ENCODE measurements at regions not wholly inside any gene's neighbourhood (a gene's known extent, or its start where the extent isn't known, plus 50 kb on each side); places are given as distances from the start of the nearest gene placed in this dataset.

DNA sequence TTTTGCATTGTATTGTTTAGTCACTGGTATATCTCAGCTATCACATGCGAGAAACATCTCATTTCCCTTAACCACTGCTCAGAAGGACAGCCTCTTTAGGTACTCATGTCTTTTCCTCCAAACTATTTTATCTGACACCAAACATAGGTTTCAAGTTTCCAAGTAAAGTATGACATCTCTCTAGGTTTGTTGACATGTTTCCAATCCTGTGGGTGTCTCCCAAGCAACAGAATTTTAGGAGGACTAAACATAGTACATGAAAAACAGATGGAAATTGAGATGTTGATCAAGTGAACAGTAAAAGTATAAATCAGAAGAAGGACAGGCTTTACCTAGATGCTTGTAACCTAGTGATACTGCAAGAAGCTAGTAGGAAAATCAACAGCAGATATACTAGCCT, 371.4 kb downstream of the DTHD1 start (continued):
- TF ChIP-seq, protein P1, sequence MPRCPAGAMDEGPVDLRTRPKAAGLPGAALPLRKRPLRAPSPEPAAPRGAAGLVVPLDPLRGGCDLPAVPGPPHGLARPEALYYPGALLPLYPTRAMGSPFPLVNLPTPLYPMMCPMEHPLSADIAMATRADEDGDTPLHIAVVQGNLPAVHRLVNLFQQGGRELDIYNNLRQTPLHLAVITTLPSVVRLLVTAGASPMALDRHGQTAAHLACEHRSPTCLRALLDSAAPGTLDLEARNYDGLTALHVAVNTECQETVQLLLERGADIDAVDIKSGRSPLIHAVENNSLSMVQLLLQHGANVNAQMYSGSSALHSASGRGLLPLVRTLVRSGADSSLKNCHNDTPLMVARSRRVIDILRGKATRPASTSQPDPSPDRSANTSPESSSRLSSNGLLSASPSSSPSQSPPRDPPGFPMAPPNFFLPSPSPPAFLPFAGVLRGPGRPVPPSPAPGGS (IDR thresholded peaks at IDR 0.05): no peak
- TF ChIP-seq KDM1A (IDR thresholded peaks at IDR 0.05; ENCODE audit: low read depth): no peak

DNA sequence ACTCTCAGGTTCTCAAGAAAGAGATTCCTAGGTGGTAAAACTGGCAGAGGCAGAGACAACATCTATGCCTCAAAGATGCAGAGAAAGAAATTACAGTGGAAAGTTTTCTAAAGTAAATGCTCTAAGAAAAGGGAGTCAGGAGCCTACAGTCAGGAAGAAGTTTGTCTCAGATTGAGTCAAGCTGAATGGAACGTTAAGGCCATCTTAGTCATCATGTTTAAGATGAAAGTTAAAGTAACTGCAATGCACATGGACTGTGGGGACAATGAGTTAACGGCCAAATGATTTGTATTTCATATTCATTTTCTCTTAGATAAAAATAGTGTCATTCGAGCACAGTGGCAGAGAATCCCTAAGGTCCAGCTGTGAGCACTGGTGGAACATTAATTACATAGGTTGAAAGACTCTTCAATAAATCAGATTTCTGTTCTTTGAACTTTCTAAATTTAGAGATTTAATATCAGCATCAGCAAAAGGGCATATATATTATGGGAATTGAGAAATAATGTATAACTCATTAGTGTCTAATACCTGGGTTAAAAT, 384.6 kb downstream of the DTHD1 start:
- no peak overlapping the region for H3K4me2 ChIP-seq
- no peak for ATAC-seq
- POLR2A ChIA-PET: no interaction called here
- TF ChIP-seq NFE2L2 (conservative IDR thresholded peaks at IDR 0.05; ENCODE audit: low read length): no peak
- no peak for TF ChIP-seq RARB (CRISPR knock-in tag; IDR thresholded peaks at IDR 0.05)
- TF ChIP-seq EHMT2 (IDR thresholded peaks at IDR 0.05; ENCODE audit: low read depth): no peak
- no peak for TF ChIP-seq FOSL2 (IDR thresholded peaks at IDR 0.05)
- TF ChIP-seq FOSL2 (CRISPR knock-in tag; IDR thresholded peaks at IDR 0.05): no peak
- TF ChIP-seq JUNB (IDR thresholded peaks at IDR 0.05): no peak
- TF ChIP-seq, protein P1 (IDR thresholded peaks at IDR 0.05): no peak
- TF ChIP-seq, protein P2, sequence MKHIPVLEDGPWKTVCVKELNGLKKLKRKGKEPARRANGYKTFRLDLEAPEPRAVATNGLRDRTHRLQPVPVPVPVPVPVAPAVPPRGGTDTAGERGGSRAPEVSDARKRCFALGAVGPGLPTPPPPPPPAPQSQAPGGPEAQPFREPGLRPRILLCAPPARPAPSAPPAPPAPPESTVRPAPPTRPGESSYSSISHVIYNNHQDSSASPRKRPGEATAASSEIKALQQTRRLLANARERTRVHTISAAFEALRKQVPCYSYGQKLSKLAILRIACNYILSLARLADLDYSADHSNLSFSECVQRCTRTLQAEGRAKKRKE (CRISPR knock-in tag; IDR thresholded peaks at IDR 0.05; ENCODE audit: low read depth): no peak
- no peak for TF ChIP-seq RNF2 (IDR thresholded peaks at IDR 0.05; ENCODE audit: borderline replicate concordance, low read depth)
- H3K9me3 ChIP-seq: no peaks in the 10 kb centered on the region
- H3K4me3 ChIP-seq: no peak overlapping the region
- no peaks in the 10 kb centered on the region for H3K4me1 ChIP-seq
- no peak for FAIRE-seq
- no peak overlapping the region for H3K27ac ChIP-seq
- CTCF ChIA-PET: no interaction called here
- no peak for DNase-seq (ENCODE audit: low read depth in 1 of 2, low spot score in 1 of 2)
- WGBS (ENCODE audit: missing lambda C conversion rate): 2% methylated on average over 3 of the region's 3 CpGs

DNA sequence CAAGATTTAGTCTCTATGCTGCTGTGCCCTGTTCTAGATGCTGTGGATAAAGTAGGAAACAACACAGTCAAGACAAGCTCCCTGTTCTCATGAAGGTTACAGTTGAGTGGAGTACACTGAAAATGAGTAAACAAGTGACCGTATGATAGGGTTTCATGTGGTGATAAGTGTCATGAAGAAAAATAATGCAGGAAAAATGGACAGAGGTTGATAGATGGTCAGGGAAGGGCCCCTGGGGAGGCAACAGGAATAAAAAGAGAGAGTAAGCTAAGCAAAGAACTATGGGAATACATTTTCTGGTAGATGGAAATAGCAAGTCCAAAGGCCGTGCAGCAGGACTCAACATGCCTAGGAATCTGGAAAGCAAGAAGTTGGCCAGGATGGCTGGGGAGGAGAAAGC, 394.0 kb downstream of the DTHD1 start:
- Histone ChIP-seq H3K9me3 (no peaks in the 10 kb centered on the region), H3K4me1 (no peaks in the 10 kb centered on the region), H3K4me3 (no peak overlapping the region), H3K27ac (no peak overlapping the region), H3K4me2 (no peak overlapping the region)
- ChIA-PET POLR2A (no interaction called here), CTCF (no interaction called here)
- no peak for FAIRE-seq
- TF ChIP-seq HOXB13 (CRISPR knock-in tag; IDR thresholded peaks at IDR 0.05; ENCODE audit: low read depth): no peak
- TF ChIP-seq, protein P3, sequence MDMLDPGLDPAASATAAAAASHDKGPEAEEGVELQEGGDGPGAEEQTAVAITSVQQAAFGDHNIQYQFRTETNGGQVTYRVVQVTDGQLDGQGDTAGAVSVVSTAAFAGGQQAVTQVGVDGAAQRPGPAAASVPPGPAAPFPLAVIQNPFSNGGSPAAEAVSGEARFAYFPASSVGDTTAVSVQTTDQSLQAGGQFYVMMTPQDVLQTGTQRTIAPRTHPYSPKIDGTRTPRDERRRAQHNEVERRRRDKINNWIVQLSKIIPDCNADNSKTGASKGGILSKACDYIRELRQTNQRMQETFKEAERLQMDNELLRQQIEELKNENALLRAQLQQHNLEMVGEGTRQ (IDR thresholded peaks at IDR 0.05): no peak
- TF ChIP-seq JUNB (IDR thresholded peaks at IDR 0.05): no peak
- TF ChIP-seq CHD2 (IDR thresholded peaks at IDR 0.05; ENCODE audit: low read length, partially characterized antibody): no peak
- TF ChIP-seq RARB (CRISPR knock-in tag; IDR thresholded peaks at IDR 0.05): no peak
- TF ChIP-seq EP300 (IDR thresholded peaks at IDR 0.05): no peak
- no peak for TF ChIP-seq HOXA7 (CRISPR knock-in tag; IDR thresholded peaks at IDR 0.05)
- TF ChIP-seq ZSCAN20 (CRISPR knock-in tag; IDR thresholded peaks at IDR 0.05): no peak
- TF ChIP-seq NR3C1 (IDR thresholded peaks at IDR 0.05): no peak
- TF ChIP-seq HOXB5 (CRISPR knock-in tag; IDR thresholded peaks at IDR 0.05): no peak
- TF ChIP-seq, protein P4, sequence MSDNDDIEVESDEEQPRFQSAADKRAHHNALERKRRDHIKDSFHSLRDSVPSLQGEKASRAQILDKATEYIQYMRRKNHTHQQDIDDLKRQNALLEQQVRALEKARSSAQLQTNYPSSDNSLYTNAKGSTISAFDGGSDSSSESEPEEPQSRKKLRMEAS (IDR thresholded peaks at IDR 0.05): no peak
- TF ChIP-seq CBX2 (IDR thresholded peaks at IDR 0.05; ENCODE audit: borderline replicate concordance, low read depth): no peak
- ATAC-seq: no peak
- WGBS (ENCODE audit: missing lambda C conversion rate): 29% methylated on average over 2 of the region's 2 CpGs
- DNase-seq (ENCODE audit: low read depth in 1 of 2, low spot score in 1 of 2): no peak
